Ovary (tissue), 7 donors: ENCODE measurements at regions not wholly inside any gene's neighbourhood (a gene's known extent, or its start where the extent isn't known, plus 50 kb on each side); places are given as distances from the start of the nearest gene placed in this dataset.

ENCODE experiments used
- DNase-seq, 5 donors: peaks; one replicate each; pipeline ENCODE4 v3.0.0-alpha.2; 2019 to 2020
- H3K27ac ChIP-seq, 2 donors: fragments of 200-600 bp; one replicate each; pipeline versions ENCODE4 v1.5.1 to v1.8.0; 2019 to 2022
- H3K27me3 ChIP-seq: fragments of 200-600 bp; one replicate; pipeline ENCODE4 v1.8.0; 2022
- H3K36me3 ChIP-seq: fragments of 200-600 bp; sonication (generic); one replicate; pipeline ENCODE4 v1.5.1; 2019
- H3K4me1 ChIP-seq: one replicate; pipeline ENCODE4 v1.8.1; 2013; ENCODE audit warnings: mild to moderate bottlenecking, moderate library complexity; ENCODE audit not compliant: insufficient read depth
- H3K4me3 ChIP-seq: fragments of 200-600 bp; sonication (generic); one replicate; pipeline ENCODE4 v1.5.1; 2017
- H3K9me3 ChIP-seq, 2 donors: fragments of 200-600 bp in 1 of 2; sonication (generic) in 1 of 2; one replicate each; pipeline versions ENCODE4 v1.5.1 to v1.8.1; 2013 to 2019; ENCODE audit warnings: mild to moderate bottlenecking in 1 of 2, moderate library complexity in 1 of 2
- CTCF ChIP-seq, 3 donors: fragments of 450-650 bp in 2 of 3; fragments of 200-600 bp in 1 of 3; IDR thresholded peaks; one replicate each; pipeline versions ENCODE4 v1.5.1 to v1.8.0; 2016 to 2022; ENCODE audit warnings: antibody characterized with exemption in 3 of 3, mild to moderate bottlenecking in 1 of 3
- EP300 ChIP-seq: sonication (generic); formaldehyde crosslinking; IDR thresholded peaks from one replicate; pipeline ENCODE4 v1.6.1; 2017; ENCODE audit warnings: antibody characterized with exemption
- POLR2A ChIP-seq: fragments of 450-650 bp; IDR thresholded peaks from one replicate; pipeline ENCODE4 v1.6.1; 2017; ENCODE audit warnings: antibody characterized with exemption, mild to moderate bottlenecking, moderate library complexity
- WGBS, 3 donors: extraction: QIAGEN DNeasy Blood & Tissue Kit in 1 of 3; methylation state at CpG; one replicate each; pipeline versions ENCODE4 v1.1.5 to v1.1.7; 2013 to 2017; 5-methylcytosine and 5-hydroxymethylcytosine counted together
- intact Hi-C, 4 donors: fragments of 100-400 bp; cut with DNase I; formaldehyde crosslinking; loops; one replicate each; pipeline versions ENCODE4 v1.11.0 to v1.15.1; 2022 to 2023
- donor health status: DM: no; HTN: no; CAD: no; lungs with moderate emphysema.
- donor health status: DM: no; HTN: no; CAD: no.
- donor health status: Bipolar disorder and iron deficiency.
- donor health status: DM: no; HTN: no; CAD: no.
- donor health status: DM: yes; HTN: yes; CAD: no.

DNA sequence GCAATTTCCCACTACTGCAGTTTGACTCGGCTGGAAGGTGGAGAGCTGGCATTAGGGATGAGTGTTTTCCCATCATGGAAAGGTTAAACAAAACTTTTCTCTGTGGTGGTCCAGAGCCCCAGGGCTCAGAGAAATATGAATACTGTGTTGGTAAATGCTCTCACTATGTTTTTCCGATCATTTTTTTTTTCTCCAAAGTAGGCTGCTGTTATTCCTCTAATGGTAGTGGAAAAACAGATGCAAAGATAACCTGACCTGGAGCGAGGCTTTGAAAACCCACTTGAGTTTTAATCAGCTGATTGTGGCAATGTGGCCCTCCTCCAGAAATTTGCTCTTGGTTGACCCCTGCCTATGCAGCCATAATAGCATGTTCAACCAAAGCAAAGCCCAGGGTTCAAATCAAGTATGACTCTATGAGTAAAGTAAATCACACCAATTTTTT is 320.8 kb upstream of the CTNNB1 start:
- Histone ChIP-seq H3K9me3 (no peaks in the 10 kb centered on the region), H3K4me1 (peaks cover 14% of the 10 kb centered on the region), H3K27ac (peak overlapping the region in 1 of 2 donors; percentile 67), H3K4me3 (no peak overlapping the region), H3K36me3 (no peaks in the 10 kb centered on the region), H3K27me3 (no peaks in the 10 kb centered on the region)
- intact Hi-C loops: loop anchor here in 1 of 4 donors (10.0 kb wide), 1 partner anchor 316 kb away; the partner anchor contains the start of gene CTNNB1
- no peak for DNase-seq
- TF ChIP-seq CTCF (IDR thresholded peaks at IDR 0.05) (no peak), EP300 (no peak), POLR2A (no peak)
- WGBS, 3 donors: 5 to 9% (median 5%) methylated on average over 3 of the region's 3 CpGs

GRCh38 chr3:40885430-40885829 is 313.9 kb upstream of the CTNNB1 start:
- Histone ChIP-seq H3K27ac (no peak overlapping the region), H3K4me3 (no peak overlapping the region), H3K4me1 (no peaks in the 10 kb centered on the region), H3K36me3 (no peaks in the 10 kb centered on the region), H3K9me3 (no peaks in the 10 kb centered on the region), H3K27me3 (no peaks in the 10 kb centered on the region)
- DNase-seq: no peak
- intact Hi-C loops: no loop called here
- no peak for TF ChIP-seq EP300
- no peak for TF ChIP-seq CTCF (IDR thresholded peaks at IDR 0.05)
- TF ChIP-seq POLR2A: no peak
- 85 to 97% (median 85%) methylated on average over 5 of the region's 5 CpGs for WGBS, 3 donors

DNA sequence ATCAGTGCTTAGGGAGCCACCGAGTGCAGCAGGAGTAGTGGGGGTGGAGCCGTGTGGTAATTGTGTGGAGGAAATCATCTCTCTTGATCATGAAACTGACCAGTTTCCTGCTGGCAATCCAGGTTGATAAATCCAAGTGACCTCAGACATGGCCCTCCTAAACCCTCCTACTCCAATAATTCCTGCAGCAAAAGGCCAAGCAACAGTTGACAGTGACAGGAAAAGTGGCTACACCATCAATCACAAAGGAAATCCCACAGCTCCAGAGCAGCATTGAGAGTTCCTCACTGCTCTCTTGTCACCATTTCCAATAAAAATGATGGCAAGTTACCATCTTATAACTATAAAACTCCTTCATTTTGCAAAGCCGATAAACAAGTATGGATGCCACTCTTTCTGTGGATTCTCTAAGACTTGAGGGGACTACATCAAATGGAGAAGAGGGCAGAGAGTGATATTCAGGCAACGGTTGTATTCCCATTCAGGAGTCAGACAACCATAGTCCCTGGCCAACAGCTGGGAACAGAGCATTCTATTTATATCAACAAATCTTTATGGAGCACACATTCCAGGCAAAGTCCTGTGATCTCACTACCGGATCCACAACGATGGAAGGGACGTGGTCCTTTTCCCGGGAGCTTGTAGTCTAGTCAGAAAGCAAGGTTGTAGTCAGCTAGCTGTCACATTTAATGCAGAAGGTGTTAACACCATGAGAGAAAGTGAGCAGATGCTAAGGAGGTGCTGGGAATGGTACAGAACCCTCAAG is 312.5 kb upstream of the CTNNB1 start:
- H3K4me3 ChIP-seq: no peak overlapping the region
- no peaks in the 10 kb centered on the region for H3K4me1 ChIP-seq
- WGBS, 3 donors: 54 to 67% (median 56%) methylated on average over 8 of the region's 8 CpGs
- no peak for TF ChIP-seq CTCF (IDR thresholded peaks at IDR 0.05)
- TF ChIP-seq EP300: no peak
- TF ChIP-seq POLR2A: no peak
- no peak overlapping the region for H3K27ac ChIP-seq
- no peaks in the 10 kb centered on the region for H3K27me3 ChIP-seq
- H3K36me3 ChIP-seq: no peaks in the 10 kb centered on the region
- no peak for DNase-seq
- intact Hi-C loops: no loop called here
- no peaks in the 10 kb centered on the region for H3K9me3 ChIP-seq

DNA sequence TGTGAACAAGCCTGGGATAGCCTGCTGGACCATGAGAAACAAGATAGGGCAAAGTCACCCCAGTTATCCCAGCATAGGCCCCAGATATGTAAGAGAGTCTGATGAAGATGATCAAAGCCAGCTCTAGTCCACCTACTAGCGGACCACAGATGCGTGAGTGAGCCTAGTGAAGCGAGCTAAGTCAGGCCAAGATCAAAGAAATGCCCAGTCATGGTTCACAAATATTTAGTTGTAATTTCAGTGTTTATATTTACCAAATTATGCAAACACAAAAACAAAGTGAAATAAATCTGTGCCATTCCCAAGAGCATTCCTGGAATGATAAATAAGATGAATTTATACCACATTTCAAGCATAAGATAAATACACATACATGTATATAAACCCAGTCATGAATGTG is 308.1 kb upstream of the CTNNB1 start:
- no peak for DNase-seq
- Histone ChIP-seq H3K9me3 (no peaks in the 10 kb centered on the region), H3K4me3 (no peak overlapping the region), H3K27ac (no peak overlapping the region), H3K27me3 (no peaks in the 10 kb centered on the region), H3K4me1 (peaks cover 5% of the 10 kb centered on the region), H3K36me3 (no peaks in the 10 kb centered on the region)
- intact Hi-C loops: no loop called here
- WGBS, 3 donors: 96 to 98% (median 98%) methylated on average over 3 of the region's 3 CpGs
- TF ChIP-seq EP300 (no peak), CTCF (IDR thresholded peaks at IDR 0.05) (no peak), POLR2A (no peak)
